NCI-H128 (cell line): ENCODE measurements at regions not wholly inside any gene's neighbourhood (a gene's known extent, or its start where the extent isn't known, plus 50 kb on each side); places are given as distances from the start of the nearest gene placed in this dataset.

Source experiments
- DNase-seq: peaks from one replicate; lab custom pipeline; 2025; ENCODE audit not compliant: unreplicated experiment; lab: John Stamatoyannopoulos, UW

GRCh38 chr12:90899456-90900182 lies 55.4 kb downstream of the CCER1 start:
- no peak for DNase-seq

GRCh38 chr12:90897986-90898385 lies 57.0 kb downstream of the CCER1 start:
- no peak for DNase-seq

DNA sequence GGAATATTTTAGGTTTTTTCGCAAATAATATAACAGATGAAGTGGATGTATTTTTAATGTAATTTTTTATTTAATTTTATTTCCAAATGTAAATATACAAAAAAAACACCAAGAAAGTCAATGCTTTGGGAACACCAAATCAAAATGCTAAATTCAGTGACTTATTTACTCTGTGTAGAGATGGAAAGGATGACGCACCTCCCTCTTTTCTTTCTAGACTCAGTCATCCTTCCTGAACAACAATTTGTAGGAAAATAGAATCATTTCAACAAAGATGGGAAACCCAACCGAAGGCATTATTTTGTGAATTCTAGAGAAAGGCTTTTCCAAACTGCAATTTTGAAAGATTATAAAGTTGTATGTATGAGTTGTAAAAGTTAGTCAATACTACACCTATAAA lies 57.7 kb downstream of the CCER1 start:
- no peak for DNase-seq

- no peak for DNase-seq
Measured at GRCh38 chr12:90896821-90897220, 58.2 kb downstream of the CCER1 start.

DNA sequence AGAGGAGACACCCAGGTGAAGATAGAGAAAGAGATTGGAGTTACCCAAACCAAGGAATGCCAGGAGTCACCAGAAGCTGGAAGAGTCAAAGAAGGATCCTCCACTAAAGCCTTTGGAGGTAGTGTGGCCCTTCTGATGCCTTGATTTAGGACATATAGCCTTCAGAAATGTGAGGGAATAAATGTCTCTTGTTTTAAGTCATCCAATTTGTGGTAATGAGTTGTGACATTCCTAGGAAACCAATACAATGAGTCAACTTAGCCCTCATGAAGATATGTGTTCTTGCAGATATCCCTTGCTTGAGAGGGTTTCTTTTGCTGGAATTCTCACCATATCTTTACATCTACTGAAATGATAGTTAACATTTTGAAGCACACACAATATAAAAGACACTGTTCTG lies 58.8 kb downstream of the CCER1 start:
- no peak for DNase-seq

- DNase-seq = no peak
Measured at GRCh38 chr12:90888316-90888715, 66.7 kb downstream of the CCER1 start.

GRCh38 chr12:90883456-90883855 lies 71.5 kb downstream of the CCER1 start:
- DNase-seq = no peak

DNA sequence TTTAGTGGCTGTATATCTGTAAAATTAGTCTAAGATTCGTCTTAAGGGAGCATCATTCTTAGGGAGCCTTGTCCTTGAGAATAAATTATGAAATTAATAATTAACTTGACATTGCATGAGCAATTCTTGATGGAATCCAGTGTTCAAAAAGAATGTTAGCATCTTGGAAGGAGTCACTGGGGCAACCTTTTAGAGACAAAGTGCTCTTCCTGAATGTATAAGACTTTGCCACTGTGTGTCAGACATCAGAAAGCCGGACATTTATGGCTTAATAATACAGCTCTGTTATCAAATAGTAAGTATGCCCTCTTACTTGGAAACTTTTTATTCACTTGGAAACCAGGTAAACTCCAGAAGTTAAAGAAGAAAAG lies 83.3 kb downstream of the CCER1 start:
- DNase-seq = no peak

GRCh38 chr12:90870971-90871725 lies 83.8 kb downstream of the CCER1 start:
- no peak for DNase-seq

- no peak for DNase-seq
Measured at GRCh38 chr12:90868626-90869025, 86.3 kb downstream of the CCER1 start.

GRCh38 chr12:90859591-90859990 lies 95.4 kb downstream of the CCER1 start:
- no peak for DNase-seq

GRCh38 chr12:90858252-90858651 lies 96.7 kb downstream of the CCER1 start:
- DNase-seq = peak; percentile 53

DNA sequence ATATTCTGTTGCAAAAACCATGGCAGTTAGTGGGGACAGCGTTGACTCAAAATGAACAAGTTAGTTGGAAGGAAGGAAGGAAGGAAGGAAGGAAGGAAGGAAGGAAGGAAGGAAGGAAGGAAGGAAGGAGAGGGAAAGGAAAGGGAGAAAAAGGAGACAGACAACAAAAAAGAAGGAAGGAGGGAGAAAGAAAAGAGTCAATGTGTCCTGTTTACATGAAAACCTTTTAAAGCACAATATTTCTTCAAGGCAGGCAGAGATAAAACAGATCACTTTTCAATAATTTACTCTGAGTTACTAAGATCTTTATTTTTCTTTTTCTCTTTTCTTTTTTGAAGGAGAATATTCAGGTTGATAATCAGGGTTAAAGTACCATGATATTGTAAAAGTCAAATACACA lies 99.4 kb downstream of the CCER1 start:
- DNase-seq = no peak

- DNase-seq = no peak
Measured at GRCh38 chr12:90854136-90854689, 100.8 kb downstream of the CCER1 start.

DNA sequence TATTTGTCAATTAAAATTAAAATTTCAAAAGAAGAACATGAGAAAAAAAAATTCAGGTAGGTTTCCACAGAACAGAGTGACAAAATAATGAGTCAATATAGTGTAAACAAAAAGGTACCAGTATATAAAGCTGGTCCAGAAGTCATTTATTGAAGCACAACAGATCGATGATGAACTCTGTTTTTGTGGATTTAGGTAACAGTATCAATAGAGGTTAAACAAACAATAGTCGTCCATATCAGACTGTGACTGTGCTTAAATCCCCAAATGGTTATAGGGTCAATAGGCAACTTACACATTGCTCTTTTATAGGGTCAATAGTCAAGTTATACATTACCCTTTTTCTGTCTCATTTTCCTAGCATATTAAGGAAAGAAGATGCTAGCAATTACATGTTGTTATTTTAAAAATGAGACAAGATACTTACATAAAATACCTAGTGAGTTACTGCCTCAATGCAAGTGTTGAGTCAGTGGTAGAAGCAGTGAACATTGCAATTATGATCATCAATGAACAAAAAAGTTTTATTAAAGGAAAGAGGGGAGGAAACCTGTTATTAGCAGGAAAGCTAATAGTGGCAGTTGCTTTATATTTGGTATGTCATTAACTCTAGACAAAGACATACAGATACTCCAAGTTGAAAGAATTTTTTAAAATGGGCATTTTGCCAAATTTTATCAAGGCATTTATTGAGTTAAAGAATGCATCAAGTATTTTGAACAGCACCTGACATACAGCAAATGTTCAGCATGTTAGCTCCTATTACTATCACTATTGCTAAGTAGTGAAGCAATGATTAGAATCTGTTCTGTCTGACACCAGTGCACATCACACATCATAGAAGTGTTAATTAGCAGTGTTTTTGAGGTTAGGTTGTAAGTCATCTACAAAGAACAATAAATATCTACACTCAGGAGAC lies 102.9 kb downstream of the CCER1 start:
- no peak for DNase-seq

GRCh38 chr12:90842477-90842876 lies 112.5 kb downstream of the CCER1 start:
- DNase-seq = no peak

DNA sequence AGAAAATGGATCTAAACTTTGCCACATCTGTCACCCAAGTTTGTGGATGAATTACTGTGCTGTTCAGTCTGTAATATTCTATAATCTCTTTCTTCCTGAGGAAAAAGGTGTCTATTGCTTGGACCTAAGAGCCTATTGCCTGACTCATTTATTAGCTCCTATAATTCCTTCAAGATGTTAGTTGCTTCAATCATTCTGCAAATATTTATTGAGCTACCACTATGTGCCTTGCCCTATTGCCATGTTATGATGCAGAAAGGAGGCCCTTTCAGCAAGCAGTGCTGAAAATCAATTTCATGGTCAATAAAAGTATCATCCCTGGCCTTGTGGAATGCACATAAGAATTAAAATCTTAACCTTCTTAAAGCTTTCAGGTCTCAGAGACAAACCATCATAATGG lies 113.6 kb downstream of the CCER1 start:
- DNase-seq = no peak

DNA sequence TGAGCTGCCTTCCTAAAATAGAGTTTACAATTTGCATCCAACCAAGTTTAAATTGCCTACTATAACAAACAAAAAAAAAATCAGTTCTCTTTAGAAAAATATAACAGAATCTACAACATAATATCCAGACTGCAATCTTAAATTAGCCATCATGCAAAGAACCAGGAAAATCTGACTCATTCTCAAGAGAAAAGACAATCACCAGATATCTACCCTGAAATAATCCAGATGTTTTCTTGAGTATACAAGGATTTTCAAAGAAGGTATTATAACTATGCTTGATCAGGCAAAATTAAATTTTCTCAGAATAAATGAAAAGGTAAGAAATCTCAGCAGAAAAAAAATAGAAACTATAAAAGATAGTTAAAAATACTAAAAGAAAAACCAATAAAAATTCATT lies 115.6 kb downstream of the CCER1 start:
- DNase-seq = no peak

DNA sequence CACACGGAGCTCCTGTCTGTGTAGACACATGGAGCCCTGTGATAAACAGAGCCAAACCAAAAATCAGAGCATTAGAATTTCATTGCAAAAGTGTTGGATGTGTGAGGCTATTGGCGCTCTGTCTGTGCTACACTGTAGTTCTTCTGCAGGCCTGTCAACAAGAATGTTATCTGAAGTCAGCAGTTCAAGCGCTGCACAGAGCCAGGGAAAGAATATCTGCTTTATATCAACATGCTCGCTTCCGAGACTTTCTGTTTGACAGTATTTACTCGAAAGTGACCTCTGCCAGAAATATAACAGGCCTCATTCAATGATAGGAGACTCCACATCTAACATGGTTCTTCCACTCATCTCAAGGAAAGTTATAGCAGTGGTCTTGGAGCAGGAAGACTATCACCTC lies 118.3 kb downstream of the CCER1 start:
- no peak for DNase-seq

- no peak for DNase-seq
Measured at GRCh38 chr12:90833228-90833627, 121.7 kb downstream of the CCER1 start.

GRCh38 chr12:90832427-90832826 lies 122.5 kb downstream of the CCER1 start:
- no peak for DNase-seq
